NT2/D1 (cell line): ENCODE measurements at regions not wholly inside any gene's neighbourhood (a gene's known extent, or its start where the extent isn't known, plus 50 kb on each side); places are given as distances from the start of the nearest gene placed in this dataset.

ENCODE experiments used
- SUZ12 ChIP-seq: IDR thresholded peaks from 2 replicates; pipeline ENCODE4 v1.6.1; 2011; ENCODE audit not compliant: insufficient read length, insufficient read depth; ENCODE audit errors: extremely low read depth
- ZNF274 ChIP-seq: IDR thresholded peaks from 2 replicates; pipeline ENCODE4 v1.6.1; 2011; ENCODE audit warnings: mild to moderate bottlenecking, low read depth, low read length

DNA sequence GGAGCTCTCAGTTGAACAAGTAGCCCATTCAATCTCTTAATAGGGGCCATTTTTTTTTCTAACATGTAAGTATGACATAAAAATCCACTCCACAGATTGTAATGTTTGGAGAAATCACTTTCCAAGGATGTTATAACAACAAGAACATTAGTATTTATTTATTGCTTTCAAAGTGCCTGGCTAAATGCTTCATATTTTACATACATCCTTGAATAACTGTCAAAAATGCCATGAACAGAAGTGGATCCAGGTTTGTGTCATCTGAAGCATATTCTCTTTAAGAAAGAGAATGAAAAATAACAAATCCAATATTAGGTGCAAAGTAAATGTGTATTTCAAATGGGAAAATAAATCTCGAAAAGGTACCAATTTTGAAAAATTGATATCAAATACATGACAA is 344.0 kb upstream of the FAT3 start:
- TF ChIP-seq SUZ12 (no peak), ZNF274 (no peak)
